Suprapubic skin (tissue), 4 donors: ENCODE measurements at regions not wholly inside any gene's neighbourhood (a gene's known extent, or its start where the extent isn't known, plus 50 kb on each side); places are given as distances from the start of the nearest gene placed in this dataset.

Experiments used
- DNase-seq, 2 donors: peaks; one replicate each; pipeline ENCODE4 v3.0.0-alpha.2; 2019; ENCODE audit warnings: low spot score in 2 of 2
- H3K27ac ChIP-seq: fragments of 200-600 bp; sonication (generic); one replicate; pipeline ENCODE4 v1.5.1; 2019
- H3K27me3 ChIP-seq: fragments of 200-600 bp; sonication (generic); one replicate; pipeline ENCODE4 v1.5.1; 2019
- H3K36me3 ChIP-seq: fragments of 200-600 bp; sonication (generic); one replicate; pipeline ENCODE4 v1.5.1; 2019
- H3K4me1 ChIP-seq: fragments of 200-600 bp; sonication (generic); one replicate; pipeline ENCODE4 v1.5.1; 2019
- H3K4me3 ChIP-seq: fragments of 200-600 bp; sonication (generic); one replicate; pipeline ENCODE4 v1.5.1; 2019; ENCODE audit warnings: mild to moderate bottlenecking
- H3K9me3 ChIP-seq: fragments of 200-600 bp; sonication (generic); one replicate; pipeline ENCODE4 v1.5.1; 2019
- EP300 ChIP-seq: sonication (generic); formaldehyde crosslinking; IDR thresholded peaks from one replicate; pipeline ENCODE4 v1.6.1; 2017; ENCODE audit warnings: antibody characterized with exemption
- POLR2A ChIP-seq, 2 donors: fragments of 450-650 bp; IDR thresholded peaks; one replicate each; pipeline ENCODE4 v1.6.1; 2017; ENCODE audit warnings: antibody characterized with exemption in 2 of 2, mild to moderate bottlenecking in 2 of 2, moderate library complexity in 2 of 2
- POLR2AphosphoS5 ChIP-seq, 3 donors: sonication (generic); formaldehyde crosslinking; IDR thresholded peaks; one replicate each; pipeline ENCODE4 v1.6.1; 2017; ENCODE audit warnings: antibody characterized with exemption in 3 of 3
- WGBS: methylation state at CpG from one replicate; pipeline ENCODE4 v1.1.5; 2018; 5-methylcytosine and 5-hydroxymethylcytosine counted together
- TF ChIP-seq, protein P1 (sequence below), 2 donors: fragments of 200-600 bp in 1 of 2; fragments of 450-650 bp in 1 of 2; sonication (generic) in 1 of 2; IDR thresholded peaks; one replicate each; pipeline ENCODE4 v1.5.1; 2016 to 2019; ENCODE audit warnings: antibody characterized with exemption in 2 of 2, mild to moderate bottlenecking in 1 of 2, moderate library complexity in 1 of 2

DNA sequence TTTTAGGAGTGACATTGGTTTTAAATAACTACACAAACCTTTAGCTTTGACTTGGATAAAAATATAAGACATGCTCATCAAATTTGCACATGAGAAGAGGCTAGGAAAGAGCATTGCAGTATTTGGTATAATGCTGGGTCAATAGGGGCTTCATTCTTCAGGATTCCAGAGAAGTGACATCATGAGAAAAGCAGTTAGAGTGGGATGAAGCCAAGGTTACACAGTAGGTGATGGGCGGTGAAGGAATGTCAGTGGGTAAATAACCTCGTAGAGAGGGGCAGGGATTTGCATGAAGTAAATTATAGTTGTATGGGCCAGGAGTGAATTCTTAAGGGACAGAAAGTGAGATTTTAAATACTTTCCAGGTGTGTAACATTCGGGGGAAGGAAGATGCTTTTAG, 216.2 kb downstream of the RFPL4B start:
- TF ChIP-seq, protein P1, sequence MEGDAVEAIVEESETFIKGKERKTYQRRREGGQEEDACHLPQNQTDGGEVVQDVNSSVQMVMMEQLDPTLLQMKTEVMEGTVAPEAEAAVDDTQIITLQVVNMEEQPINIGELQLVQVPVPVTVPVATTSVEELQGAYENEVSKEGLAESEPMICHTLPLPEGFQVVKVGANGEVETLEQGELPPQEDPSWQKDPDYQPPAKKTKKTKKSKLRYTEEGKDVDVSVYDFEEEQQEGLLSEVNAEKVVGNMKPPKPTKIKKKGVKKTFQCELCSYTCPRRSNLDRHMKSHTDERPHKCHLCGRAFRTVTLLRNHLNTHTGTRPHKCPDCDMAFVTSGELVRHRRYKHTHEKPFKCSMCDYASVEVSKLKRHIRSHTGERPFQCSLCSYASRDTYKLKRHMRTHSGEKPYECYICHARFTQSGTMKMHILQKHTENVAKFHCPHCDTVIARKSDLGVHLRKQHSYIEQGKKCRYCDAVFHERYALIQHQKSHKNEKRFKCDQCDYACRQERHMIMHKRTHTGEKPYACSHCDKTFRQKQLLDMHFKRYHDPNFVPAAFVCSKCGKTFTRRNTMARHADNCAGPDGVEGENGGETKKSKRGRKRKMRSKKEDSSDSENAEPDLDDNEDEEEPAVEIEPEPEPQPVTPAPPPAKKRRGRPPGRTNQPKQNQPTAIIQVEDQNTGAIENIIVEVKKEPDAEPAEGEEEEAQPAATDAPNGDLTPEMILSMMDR (IDR thresholded peaks at IDR 0.05) = no peak
- TF ChIP-seq POLR2AphosphoS5 (IDR thresholded peaks at IDR 0.05) (no peak), POLR2A (IDR thresholded peaks at IDR 0.05) (no peak), EP300 (no peak)
- Histone ChIP-seq H3K27me3 (no peaks in the 10 kb centered on the region), H3K27ac (no peak overlapping the region), H3K4me1 (no peaks in the 10 kb centered on the region), H3K36me3 (no peaks in the 10 kb centered on the region), H3K4me3 (no peak overlapping the region), H3K9me3 (no peaks in the 10 kb centered on the region)
- WGBS = 62% methylated on average over 3 of the region's 3 CpGs
- DNase-seq = no peak

DNA sequence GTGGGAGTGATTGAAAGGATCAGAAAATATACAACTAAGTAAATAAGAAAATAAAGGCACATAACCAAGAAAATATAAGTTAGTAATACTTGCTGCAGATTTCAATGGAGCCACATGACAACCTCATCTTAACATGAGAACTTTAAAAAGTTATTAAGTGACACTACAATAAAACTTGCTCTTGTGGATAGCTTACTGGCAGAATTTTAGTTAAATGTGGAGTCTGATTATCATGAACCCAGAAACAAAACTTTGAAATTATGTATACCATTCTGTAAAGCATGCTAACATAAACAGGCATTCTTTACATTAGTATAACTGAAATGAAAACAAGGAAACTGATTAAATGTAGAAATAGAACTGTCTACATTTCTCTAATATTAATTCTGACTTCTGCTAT, 220.9 kb downstream of the RFPL4B start:
- no peaks in the 10 kb centered on the region for H3K36me3 ChIP-seq
- peaks cover 10% of the 10 kb centered on the region for H3K4me1 ChIP-seq
- H3K9me3 ChIP-seq = no peaks in the 10 kb centered on the region
- H3K4me3 ChIP-seq = no peak overlapping the region
- TF ChIP-seq POLR2A (IDR thresholded peaks at IDR 0.05) (no peak), POLR2AphosphoS5 (IDR thresholded peaks at IDR 0.05) (no peak), EP300 (no peak)
- TF ChIP-seq, protein P1 (IDR thresholded peaks at IDR 0.05) = no peak
- H3K27me3 ChIP-seq = no peaks in the 10 kb centered on the region
- DNase-seq = no peak
- H3K27ac ChIP-seq = no peak overlapping the region

DNA sequence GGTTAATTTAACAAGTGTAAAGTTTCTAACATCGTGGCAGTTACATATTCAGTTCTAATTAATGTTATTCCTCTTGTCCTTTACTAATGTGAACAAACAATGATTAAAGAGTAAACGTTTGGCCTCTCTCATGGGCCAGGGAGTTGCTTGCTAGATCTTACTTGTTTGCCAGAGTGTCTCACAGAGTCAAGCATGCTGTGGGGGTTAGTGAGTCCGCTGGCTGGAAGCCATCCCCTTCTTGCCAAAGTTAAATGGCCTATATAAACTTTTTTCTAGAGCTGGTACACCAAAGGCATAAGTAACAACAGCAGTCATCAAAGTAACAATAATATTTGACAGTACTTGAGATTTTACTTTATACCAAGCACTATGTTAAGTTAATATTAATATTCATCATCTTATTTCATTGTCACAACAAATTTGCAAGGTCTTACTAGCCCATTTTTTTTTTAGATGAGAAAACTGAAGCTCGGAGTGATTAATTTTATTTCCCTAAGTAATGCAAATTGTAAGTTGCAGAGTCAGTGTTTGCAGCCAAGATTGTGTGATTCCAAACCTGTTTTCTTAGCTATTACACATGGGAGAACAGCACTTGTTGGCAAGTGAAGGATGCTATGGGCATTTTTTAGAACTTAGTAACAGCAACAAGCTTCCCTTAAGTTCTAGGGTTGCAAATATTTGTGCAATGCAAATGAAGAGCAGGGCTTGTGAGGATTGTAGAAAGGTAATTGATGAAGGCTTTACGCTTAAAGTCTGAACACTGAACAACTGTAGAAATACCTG, 224.5 kb downstream of the RFPL4B start:
- Histone ChIP-seq H3K36me3 (no peaks in the 10 kb centered on the region), H3K27ac (no peak overlapping the region), H3K4me3 (no peak overlapping the region), H3K27me3 (no peaks in the 10 kb centered on the region), H3K4me1 (peaks cover 10% of the 10 kb centered on the region), H3K9me3 (no peaks in the 10 kb centered on the region)
- DNase-seq = no peak
- WGBS = 28% methylated on average over 5 of the region's 5 CpGs
- TF ChIP-seq, protein P1 (IDR thresholded peaks at IDR 0.05) = no peak
- no peak for TF ChIP-seq POLR2A (IDR thresholded peaks at IDR 0.05)

DNA sequence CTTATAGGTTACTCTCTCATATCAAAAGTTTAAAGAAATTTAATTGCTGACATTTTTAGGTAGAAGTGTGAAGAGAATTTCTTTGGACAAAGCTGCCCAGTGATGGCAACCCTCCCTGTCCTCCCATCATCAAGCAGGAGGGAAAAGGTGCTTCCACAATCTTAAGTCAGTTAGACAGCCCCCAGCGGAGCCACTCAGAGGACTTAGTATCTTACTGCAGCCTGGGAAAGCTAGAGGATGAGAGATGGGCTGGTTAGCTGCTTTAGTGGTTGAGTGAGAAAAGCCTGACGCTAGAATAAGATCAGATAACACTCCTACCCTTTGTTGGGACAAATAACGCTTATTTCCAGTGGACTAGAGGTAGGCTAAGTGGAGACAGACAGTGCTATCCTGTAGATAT, 227.1 kb downstream of the RFPL4B start:
- no peak for DNase-seq
- Histone ChIP-seq H3K4me1 (peaks cover 10% of the 10 kb centered on the region), H3K27me3 (no peaks in the 10 kb centered on the region), H3K27ac (no peak overlapping the region), H3K9me3 (no peaks in the 10 kb centered on the region), H3K36me3 (no peaks in the 10 kb centered on the region), H3K4me3 (no peak overlapping the region)
- no peak for TF ChIP-seq EP300
- TF ChIP-seq POLR2A (IDR thresholded peaks at IDR 0.05) = no peak
- TF ChIP-seq, protein P1 (IDR thresholded peaks at IDR 0.05) = no peak
- TF ChIP-seq POLR2AphosphoS5 (IDR thresholded peaks at IDR 0.05) = no peak
- 86% methylated on average over 3 of the region's 3 CpGs for WGBS

DNA sequence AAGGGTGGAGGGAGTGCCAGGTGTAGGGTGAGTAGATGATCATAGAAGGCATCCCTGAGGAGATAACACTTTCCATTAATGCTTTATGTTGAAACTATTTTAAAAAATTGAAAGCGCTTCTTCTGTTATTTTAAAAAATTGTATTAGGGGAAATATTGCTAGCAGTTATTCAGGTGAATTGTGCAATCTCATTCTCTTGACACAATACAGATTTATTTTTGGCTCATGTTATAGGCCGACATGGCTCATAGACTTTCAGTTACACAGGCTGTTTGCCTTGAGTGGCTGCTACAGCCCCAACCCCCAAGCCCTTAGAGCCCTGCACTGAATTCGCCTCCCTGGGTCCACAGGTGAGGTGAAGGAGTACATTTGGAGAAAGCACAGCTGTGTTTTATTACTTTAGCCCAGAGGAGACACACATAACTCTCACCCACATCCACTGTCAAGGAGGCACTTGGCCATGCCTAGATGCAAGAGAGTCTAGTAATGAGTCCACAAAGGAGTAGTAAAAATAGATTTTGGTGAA, 228.2 kb downstream of the RFPL4B start:
- TF ChIP-seq POLR2A (IDR thresholded peaks at IDR 0.05) = no peak
- TF ChIP-seq, protein P1 (IDR thresholded peaks at IDR 0.05) = no peak
- no peak for TF ChIP-seq EP300
- WGBS = 86% methylated on average over 3 of the region's 3 CpGs
- no peak overlapping the region for H3K27ac ChIP-seq
- H3K9me3 ChIP-seq = no peaks in the 10 kb centered on the region
- peaks cover 10% of the 10 kb centered on the region for H3K4me1 ChIP-seq
- no peak for DNase-seq
- H3K4me3 ChIP-seq = no peak overlapping the region
- no peaks in the 10 kb centered on the region for H3K27me3 ChIP-seq
- no peaks in the 10 kb centered on the region for H3K36me3 ChIP-seq
